HG03432 (cell line): ENCODE measurements at regions not wholly inside any gene's neighbourhood (a gene's known extent, or its start where the extent isn't known, plus 50 kb on each side); places are given as distances from the start of the nearest gene placed in this dataset.

ENCODE experiments used
- ATAC-seq: cut with Tn5 transposase; IDR thresholded peaks from one replicate; pipeline ENCODE4 v1.9.1; 2021; ENCODE audit warnings: mild to moderate bottlenecking, moderate library complexity; ENCODE audit not compliant: unreplicated experiment

DNA sequence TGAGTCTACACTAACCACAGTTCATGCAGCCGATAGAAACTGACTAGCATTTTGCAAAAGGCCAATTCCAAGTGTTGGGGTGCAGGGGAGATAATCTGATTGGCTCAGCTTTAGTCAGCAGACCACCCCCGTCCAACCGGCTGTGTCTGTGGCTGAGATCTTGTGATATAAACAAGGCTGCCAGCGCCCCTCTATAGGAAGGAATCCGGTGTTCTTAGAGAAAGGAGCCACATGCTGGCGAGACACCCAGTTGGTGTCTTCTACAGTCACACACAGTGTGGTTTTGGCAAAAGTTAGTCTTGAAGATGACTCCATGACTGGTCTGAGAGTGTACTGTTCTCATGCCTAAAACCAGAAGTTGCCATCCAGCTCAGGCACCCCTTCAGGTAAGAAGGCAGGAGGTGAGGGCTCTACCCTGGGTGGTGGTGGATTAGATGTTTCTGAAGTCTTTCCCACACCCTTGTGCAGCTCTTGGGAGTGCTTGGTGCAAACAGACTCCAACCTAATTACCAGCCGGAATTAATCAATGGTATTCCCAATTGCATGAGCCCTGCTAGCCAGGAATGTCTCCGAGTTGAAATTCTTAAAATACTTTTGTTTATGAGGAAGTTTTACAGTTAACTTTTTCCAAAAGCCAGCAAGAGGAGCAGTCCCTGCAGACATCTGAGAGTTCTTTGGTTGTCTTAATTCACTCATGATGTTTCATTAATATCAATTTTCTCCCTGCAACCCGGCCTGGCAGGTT is 172.3 kb upstream of the IRX6 start:
- no peak for ATAC-seq

DNA sequence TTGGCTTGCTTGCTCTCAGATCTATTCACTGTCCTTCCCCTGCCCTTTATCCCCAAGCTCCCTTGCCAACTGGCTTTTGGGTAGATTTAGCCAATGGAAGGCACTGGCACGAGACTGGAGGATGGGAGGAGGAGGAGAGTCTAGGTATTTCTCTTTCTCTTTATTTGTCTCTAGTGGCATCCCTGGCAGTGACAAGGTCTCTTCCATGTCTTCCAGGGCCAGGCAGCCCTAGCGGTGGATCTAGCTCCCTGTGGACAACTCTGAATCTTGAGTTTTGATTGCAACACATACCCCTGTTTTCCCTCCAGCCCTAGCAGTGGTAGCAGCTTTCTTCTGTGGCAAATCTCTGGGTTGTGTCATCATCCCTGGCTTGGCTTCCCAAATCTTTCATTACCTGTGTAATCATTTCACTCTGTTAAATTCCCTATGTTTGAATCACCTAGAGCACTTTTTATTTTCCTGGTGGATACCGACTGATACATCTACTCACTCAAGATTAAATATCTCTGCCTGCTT is 171.1 kb upstream of the IRX6 start:
- no peak for ATAC-seq

DNA sequence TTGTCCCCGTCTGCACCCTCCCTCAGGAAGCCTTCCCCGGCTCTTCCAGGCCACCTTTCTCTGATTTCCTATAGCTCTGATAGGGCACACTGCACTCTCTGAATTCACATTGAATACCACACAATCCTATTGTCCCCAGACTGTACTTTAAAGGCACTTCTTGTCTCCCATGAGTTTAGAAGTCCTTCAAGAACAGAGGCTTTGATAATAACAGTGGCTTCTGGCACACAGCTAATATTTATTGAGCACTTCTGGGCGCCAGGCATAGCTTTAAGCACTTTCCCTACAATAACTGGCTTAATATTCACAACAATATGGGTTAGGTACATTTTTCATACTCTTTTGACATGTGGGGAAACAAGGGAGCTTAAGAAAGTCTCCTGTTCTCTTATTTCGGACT is 169.7 kb upstream of the IRX6 start:
- ATAC-seq = no peak

DNA sequence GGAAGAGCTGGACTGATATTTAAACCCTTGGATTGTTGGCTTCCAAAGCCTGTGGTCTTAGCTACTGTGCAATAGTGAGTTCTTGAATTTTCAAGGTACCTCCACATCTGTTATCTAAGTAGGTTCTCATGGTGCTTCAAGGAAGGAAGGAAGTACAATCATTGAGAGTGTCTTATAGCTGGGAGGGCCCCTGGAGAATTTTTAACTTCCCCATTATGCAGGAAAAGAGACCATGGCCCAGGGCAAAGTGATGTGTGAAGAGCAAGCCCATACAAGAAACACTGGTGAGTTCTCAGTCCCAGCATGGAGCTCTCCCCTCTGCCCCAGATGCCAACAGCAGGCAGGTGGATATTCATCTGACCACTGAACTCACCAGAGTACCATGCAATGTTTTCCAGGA is 169.0 kb upstream of the IRX6 start:
- no peak for ATAC-seq

DNA sequence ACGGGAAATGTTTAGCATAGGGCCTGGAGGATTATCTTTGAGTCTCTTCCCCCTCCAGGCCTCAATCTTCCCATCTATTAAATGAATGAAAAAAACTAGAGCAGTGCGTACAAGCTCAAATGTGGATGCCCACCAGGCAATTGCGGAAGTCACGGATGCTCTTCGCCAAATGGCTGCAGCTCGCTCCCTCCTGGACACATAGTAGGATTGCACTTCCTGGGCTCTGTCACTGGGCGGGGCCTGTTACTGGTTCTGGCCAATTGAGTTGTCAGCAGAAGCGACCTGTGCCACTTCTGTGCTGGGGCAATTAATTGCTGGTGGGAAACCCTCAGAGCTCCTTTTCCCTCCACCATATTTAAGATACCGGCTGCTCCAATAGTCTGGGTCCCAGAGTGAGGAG is 168.2 kb upstream of the IRX6 start:
- no peak for ATAC-seq

DNA sequence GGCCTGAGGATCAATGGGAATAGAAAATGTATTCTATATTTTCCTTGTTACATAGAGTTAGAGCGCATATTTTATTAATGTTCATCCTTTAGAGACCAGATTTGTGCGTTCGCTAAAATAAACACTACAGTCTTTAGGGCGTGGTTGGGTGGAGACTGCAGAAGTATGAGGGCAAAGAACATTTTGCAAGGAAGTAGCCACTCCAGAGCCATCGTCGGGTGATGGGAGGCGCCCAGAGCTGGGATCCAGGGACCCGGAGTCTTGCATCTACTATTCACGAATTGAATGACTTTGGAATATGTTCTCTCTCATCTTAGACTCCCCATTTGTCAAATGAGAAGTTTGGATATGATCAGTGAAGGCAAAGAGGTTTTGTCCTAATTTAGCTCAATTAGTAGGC is 154.2 kb upstream of the IRX6 start:
- ATAC-seq = no peak

DNA sequence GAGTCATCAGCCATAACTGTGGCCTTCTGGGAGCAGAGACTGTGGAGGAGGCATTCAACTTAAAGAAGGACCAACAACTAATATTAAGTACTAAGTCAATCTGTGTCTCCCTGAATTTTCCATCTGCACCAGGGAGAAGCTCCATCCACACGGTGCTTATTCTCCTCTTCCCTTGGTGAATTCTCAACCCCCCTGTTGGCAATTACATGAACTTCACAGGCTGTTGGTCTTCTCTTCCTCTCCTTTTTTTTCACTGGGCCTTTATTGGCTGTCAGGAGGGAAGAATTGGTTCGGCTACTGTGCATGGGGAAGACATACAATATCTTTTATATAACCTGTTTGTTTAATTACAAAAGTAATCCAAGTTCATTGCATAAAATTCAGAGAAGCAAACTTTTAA is 152.8 kb upstream of the IRX6 start:
- ATAC-seq = no peak

DNA sequence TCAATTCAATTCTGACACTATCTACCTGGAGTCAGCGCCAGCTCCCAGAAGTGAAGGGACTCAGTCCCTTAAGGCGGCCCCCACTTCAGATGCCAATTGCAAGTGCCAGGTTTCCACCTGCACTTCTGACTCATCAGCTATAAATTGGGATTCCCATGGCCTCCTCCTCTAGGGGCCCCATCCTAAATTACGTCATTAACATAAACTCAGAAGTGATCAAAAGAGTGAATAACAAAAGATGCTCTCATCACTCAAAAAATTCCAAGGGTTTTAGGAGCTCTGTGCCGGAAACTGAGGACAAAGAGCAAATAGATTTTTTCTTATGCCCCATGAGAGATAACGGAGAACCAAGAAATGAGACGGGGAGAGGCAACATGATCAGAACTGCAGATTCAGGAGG is 148.6 kb upstream of the IRX6 start:
- ATAC-seq = no peak

DNA sequence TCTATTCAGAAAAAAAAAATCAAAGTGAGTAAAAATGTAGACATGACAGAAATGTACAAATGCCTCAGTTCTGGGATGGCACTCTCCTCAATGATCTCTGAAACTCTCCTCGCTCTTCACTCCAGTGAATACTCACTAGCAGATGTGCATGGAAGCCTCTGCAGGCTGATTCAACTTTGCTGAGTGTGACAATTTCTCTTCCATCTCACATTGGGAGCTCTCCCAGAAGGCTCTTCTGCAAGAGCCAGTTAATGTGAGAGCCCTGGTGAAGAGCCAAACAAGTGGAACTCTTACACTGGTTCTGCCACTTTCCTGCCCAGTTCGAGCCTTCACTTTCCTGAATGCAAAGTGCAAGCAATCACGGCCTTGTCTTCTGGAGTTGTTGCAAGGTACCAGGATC is 147.1 kb upstream of the IRX6 start:
- ATAC-seq = no peak

DNA sequence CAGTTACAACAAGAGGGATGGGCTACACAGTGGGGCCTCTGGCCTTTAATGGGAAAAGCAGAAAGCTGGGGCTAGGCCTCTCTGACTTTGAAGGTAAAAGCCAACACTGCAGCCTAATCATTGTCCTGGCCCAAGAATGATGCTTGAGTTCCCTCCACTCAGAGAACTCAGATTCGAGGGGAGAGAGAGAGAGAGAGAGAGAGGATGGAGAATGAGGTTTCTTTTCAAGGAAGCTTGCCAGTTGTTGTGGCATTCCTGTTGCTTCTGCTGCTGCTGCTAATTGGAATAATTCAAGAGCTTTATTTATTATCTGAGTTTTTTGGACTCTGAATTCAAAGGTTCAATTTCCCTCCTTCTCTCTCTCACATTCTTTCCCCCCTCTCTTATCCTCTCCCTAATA is 144.6 kb upstream of the IRX6 start:
- ATAC-seq = no peak

DNA sequence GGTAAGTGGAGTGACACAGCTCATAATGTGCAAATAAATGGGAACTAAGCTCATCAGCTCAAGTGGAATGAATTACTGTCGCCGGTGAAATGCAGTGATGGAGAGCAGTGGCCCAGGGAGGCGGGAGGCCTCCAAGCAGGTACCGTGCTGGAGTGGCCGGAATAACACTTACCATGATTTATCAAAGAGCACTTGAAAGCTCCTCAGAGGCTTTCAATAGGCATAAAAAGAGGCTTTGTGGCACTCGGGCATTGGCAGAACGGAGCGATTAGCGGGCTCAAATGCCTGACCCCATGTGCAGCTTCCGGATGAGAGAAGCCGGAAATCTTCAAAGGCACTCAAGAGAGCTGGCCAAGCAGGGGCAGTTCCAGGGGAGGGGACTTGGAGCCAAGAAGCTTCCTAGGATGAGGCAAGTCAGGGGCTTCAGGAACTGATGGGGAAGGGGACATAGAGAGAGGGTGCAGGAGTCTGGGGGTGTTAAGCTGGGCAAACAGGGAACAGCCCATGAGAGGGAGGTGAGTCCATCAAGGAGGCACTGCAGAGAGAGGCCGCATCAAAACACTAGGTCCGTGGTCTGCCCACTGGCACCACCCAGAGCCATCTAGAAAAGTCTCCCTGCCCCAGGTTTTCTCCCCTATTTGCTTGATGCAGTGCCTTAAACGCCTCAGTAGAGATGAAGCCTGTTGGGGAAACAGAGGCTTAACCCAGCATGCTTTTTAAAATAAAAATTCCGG is 144.0 kb upstream of the IRX6 start:
- no peak for ATAC-seq

DNA sequence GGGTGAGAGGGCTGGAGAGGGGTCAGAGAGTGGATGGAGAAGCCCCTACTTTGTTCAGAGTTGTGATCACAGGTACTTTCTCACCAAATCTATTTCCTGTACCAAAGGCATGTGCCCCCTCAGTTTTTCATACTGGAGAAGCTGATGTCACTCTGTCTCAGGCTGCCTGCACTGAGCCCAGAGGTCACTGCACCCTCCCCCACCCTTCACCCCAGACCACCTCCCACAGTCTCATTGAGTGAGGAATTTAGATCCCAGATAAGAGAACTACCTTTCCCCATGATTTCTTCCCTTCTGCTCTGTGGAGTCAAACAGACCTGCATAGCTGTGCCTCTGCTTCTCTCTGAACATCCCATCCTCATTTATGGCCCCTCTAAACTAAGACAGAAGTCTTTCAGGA is 140.0 kb upstream of the IRX6 start:
- ATAC-seq = no peak

DNA sequence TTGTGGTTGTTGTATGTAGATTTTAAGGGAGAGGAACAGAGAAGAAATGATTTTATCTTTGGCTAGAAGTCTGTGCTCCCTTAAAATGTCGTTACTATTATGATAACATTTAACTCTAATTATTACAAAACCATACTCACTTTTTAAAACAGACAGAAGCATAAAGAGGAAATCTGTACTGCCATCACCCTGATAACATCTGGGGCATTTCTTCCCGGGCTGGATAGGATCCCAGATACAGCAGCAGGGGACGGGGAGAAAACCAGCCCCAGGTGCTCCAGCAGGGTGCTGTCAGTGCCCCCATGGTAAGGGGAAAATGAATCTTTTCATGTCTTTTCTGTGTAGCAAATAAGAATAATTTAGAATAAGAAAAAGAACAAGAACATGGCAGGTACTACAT is 139.4 kb upstream of the IRX6 start:
- no peak for ATAC-seq

DNA sequence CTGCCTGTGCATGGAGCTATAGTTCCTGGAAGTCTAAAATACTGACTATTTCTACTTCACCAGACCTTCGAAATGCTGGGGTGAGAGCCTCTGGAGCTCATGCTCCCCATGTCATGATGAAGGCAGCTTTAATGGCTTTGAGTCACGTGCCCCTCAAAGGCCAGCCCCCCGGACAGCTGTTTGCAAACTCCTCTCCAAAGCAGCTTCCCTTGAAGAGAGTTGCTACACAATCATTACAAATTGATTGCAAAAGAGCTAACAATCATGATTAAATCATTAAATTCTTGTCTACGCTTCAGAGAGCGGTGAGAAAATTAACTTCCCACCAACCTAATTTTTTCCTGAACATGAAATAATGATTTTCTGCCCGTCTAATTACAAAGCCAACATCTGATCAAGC is 134.8 kb upstream of the IRX6 start:
- ATAC-seq = no peak

DNA sequence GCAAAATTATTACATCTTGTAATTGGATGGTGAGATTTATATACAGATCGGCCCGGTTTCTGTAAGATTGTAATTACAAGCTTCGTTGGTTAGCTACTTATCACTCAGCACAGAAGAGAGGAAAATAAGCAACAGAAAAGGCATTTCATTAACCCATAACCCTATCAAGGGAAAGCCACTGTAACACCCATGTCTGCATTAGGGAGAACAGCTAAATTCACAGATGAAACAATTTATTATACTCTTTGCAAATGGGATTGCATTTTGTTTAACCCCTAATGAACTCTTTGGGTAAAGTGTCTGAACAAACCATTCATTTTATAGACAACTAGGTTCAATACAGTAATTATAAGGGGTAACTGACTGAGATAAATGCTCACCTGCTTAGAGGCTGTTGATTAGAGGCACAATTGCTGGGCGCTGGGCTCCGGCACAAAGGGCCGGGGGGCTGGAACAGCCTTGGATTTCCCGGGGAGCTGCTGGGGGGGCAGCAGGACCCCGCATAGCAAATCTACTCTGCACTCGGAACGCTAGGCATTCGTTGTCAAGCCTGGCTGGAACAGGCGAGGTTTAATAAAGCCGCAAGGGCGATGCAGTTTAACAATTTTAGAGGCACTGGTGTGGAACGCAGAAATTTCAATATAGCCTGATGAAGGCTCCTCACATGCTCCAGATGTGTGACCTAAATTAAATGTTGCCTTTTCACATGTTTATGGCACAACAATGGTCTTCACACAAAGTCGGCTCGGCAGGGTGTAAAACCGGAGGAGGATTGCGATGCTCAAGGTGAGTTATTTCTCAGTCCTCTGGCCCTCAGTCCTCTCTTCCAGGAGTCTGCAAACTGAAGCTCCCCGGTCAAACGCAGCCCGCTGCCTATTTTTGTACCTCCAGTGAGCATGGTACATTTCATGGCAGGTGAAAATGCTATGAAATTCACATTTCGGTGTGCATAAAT is 134.0 kb upstream of the IRX6 start:
- ATAC-seq = no peak

DNA sequence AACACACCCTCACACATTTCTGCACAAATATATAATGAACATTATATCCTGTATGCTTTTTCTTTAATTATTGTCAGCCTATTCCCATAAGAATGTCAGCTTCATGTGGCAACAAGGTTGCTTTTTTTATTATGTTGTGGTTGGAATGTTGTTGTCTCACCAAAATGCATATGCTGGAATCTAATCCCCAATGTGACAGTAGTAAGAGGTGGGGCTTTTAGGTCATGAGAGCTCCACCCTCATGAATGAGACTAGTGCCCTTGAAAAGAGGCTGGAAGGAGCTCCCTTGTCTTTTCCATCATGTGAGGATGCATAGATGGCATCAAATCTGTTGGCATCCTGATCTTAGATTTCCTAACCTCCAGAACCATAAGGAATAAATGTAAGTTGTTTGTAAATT is 131.3 kb upstream of the IRX6 start:
- no peak for ATAC-seq

DNA sequence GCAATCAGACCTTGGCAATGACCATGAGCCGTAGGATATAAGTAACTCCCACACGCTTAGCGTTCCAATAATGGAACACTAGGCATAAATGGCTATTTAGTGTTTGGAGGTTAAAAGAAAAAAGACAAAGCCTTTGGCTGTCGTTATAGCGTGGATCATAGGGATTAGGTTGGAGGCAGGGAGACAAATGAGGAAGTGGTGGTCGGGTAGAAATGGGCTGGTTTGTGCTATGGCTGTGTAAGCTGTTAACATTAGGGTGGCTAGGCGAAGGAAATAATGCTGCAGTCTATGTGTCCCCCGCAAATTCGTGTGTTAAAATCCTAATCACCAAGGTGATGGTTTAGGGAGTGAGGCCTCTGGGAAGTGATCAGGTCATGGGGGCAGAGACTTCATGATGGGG is 120.4 kb upstream of the IRX6 start:
- ATAC-seq = no peak

DNA sequence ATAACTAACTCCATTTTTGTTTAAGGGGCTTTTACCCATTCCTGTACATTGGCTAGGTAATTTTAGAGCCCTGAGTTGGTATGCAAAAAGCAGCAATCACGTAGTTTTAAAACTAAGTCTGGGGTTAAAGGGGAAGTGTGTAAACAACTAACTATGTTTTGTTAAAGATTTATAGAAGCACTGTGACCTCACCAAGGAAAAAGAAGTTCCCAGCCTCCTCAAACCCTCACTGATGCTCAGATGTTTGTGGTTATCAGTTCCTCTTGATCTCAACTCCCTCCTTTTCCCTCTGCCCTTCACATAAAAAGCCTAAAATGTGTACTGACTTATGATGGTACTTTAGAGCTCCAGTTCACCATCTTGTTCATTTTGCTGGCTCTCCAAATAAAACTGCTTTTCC is 119.9 kb upstream of the IRX6 start:
- no peak for ATAC-seq

DNA sequence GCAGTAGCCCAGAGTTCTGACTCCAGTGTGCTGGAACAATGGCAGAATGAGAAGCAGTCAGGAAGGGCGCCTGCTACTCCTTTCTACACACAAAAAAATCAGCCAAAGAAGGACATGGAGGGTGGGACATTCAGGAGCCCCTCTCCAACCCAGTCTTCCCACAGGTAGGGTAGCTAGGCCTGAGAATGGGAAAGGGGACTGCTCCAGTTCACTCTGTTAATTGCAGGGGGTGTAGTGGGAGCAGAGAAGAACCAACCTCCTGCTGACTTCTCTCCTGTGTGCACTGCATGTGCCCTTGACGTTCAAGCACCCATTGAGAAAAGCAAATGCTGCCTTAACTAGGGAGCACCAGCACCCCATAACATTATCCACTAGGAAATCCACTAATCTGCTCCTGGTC is 119.1 kb upstream of the IRX6 start:
- ATAC-seq = no peak

DNA sequence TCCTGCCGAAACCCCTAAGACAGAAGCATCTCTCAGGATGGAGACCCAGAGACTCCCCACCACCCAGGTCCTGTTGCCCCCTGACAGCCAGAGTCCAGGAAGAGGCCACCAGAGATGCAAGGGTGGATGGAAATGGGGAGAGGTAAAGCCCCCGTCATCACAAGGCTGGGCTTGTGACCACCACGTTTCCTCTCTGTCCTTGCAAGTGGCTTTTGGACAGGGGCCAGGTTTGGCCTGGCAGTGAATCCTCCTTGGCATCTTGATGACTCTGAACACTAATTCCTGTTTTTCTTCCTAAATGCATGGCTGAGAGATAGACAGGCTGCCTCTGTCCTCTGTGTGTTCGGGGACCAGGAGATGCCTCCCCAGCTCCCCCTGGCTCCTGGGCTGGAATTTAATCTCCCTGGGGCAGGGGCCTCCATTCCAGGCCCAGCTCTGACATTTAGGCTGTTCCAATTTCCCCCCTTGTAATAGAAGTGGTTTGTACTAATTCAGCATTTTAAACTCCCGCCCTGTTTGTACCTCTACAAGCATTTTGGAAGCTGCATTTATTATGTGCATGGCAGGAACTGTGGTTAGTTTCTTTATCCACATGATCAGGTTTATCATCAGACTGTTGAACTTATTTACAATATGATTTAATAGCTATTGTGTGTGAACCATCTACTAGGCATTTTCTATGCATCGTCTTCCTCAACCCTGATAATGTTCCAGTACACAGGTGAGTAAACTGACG is 116.1 kb upstream of the IRX6 start:
- ATAC-seq = no peak

DNA sequence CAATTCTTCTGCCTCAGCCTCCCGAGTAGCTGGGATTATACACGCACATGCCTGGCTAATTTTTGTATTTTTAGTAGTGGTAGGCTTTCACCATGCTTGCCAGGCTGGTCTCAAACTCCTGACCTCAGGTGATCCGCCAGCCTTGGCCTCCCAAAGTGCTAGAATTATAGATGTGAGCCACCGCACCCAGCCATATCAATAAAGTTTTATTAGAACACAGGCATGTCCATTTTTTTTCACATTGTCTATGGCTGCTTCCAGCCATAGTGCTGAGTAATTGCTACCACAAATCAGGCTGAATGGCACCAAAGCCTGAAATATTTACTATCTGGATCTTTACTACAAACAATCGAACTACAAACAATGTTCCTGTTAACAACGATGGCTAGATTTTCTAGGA is 114.4 kb upstream of the IRX6 start:
- no peak for ATAC-seq
